K562 (cell line): ENCODE measurements at regions not wholly inside any gene's neighbourhood (a gene's known extent, or its start where the extent isn't known, plus 50 kb on each side); places are given as distances from the start of the nearest gene placed in this dataset.

Source experiments
- ATAC-seq: fragments of 200-7000 bp; cut with Tn5 transposase; 3 replicates; pipeline ENCODE4 v1.9.1; 2020; ENCODE audit warnings: moderate library complexity
- BruUV-seq: library from RNA; stranded (reverse); fragments of 400-500 nt; replicated peaks from 2 replicates; lab custom pipeline; 2021; lab: Mats Ljungman, UMichigan
- CTCF ChIA-PET: fragments of 300-600 bp; formaldehyde crosslinking; extraction: SDS; loops from one replicate; lab custom pipeline; 2021; ENCODE audit warnings: low intra/inter-chr PET ratio; lab: Yijun Ruan, JAX
- POLR2A ChIA-PET: fragments of 300-600, 350-650 bp; sonication (Branson Sonifier 250); formaldehyde crosslinking; extraction: SDS; loops from one replicate; lab custom pipeline; 2021; ENCODE audit warnings: antibody characterized with exemption, inconsistent platforms; lab: Yijun Ruan, JAX
- DNase-seq, 4 experiments: peaks; one replicate each; pipeline versions ENCODE4 v3.0.0 to v3.0.0-alpha.2; 2011 to 2018; ENCODE audit warnings: low spot score in 3 of 4, mixed read lengths in 3 of 4; ENCODE audit errors: extremely low read depth in 1 of 4
- FAIRE-seq: peaks from 2 replicates; lab custom pipeline; 2011; peaks lifted over from hg19 to GRCh38; lab: Jason Lieb, UNC
- H2AFZ ChIP-seq: 2 replicates; pipeline ENCODE4 v1.6.0; 2011; ENCODE audit warnings: low read depth, low read length, control low read depth, inconsistent platforms
- H3K27ac ChIP-seq: fragments of 200-600 bp; 3 replicates; pipeline ENCODE4 v1.8.0; 2011; ENCODE audit warnings: low read depth, mild to moderate bottlenecking, control low read depth, inconsistent platforms, low read length, moderate library complexity, mixed read lengths; ENCODE audit errors: extremely low read depth
- H3K27me3 ChIP-seq, 2 experiments: fragments of 300-600 bp in 1 of 2; 2 replicates in 1 of 2; 3 replicates in 1 of 2; pipeline versions ENCODE4 v1.6.0 to v1.8.0; 2011; ENCODE audit warnings: inconsistent platforms in 2 of 2, low read length in 2 of 2, mild to moderate bottlenecking in 1 of 2, mixed read lengths in 1 of 2, moderate library complexity in 1 of 2; ENCODE audit not compliant: control insufficient read depth in 2 of 2, insufficient read depth in 2 of 2
- H3K36me3 ChIP-seq: fragments of 300-600 bp; 3 replicates; pipeline ENCODE4 v1.8.0; 2011; ENCODE audit warnings: mild to moderate bottlenecking, low read length, inconsistent platforms; ENCODE audit not compliant: control insufficient read depth, insufficient read depth
- H3K4me1 ChIP-seq, 2 experiments: fragments of 200-600 bp in 1 of 2; replicated peaks in 1 of 2; 2 replicates in 1 of 2; 3 replicates in 1 of 2; pipeline versions ENCODE4 v1.5.1 to v1.8.0; 2011; ENCODE audit warnings: inconsistent platforms in 2 of 2, low read length in 2 of 2, mild to moderate bottlenecking in 1 of 2, mixed read lengths in 1 of 2, moderate library complexity in 1 of 2; ENCODE audit not compliant: control insufficient read depth in 2 of 2, insufficient read depth in 2 of 2
- H3K4me2 ChIP-seq: 2 replicates; pipeline ENCODE4 v1.6.1; 2011; ENCODE audit warnings: low read length, control low read depth, inconsistent platforms, mixed read lengths; ENCODE audit not compliant: insufficient read depth
- H3K4me3 ChIP-seq: fragments of 200-600 bp; sonication (generic), shearing (Covaris generic); 2 replicates; pipeline ENCODE4 v1.5.1; 2016; ENCODE audit warnings: control low read depth, inconsistent platforms
- H3K79me2 ChIP-seq: fragments of 200-600 bp; 3 replicates; pipeline ENCODE4 v1.8.0; 2011; ENCODE audit warnings: low read length, inconsistent platforms; ENCODE audit not compliant: control insufficient read depth, insufficient read depth
- H3K9ac ChIP-seq, 2 experiments: 2 replicates each; pipeline versions ENCODE4 v1.6.0 to v1.6.1; 2011; ENCODE audit warnings: low read depth in 2 of 2, low read length in 2 of 2, control low read depth in 1 of 2, inconsistent platforms in 1 of 2, mild to moderate bottlenecking in 1 of 2, mixed read lengths in 1 of 2; ENCODE audit not compliant: insufficient read depth in 1 of 2
- H3K9me1 ChIP-seq: one replicate; pipeline ENCODE4 v1.6.0; 2011; ENCODE audit warnings: inconsistent platforms, mild to moderate bottlenecking, low read length, moderate library complexity; ENCODE audit not compliant: control insufficient read depth, insufficient read depth
- H3K9me3 ChIP-seq: replicated peaks from 2 replicates; pipeline ENCODE4 v1.5.1; 2011; ENCODE audit warnings: low read depth, low read length, inconsistent platforms; ENCODE audit not compliant: control insufficient read depth, insufficient read depth
- H4K20me1 ChIP-seq: replicated peaks from 2 replicates; pipeline ENCODE4 v1.6.1; 2011; ENCODE audit warnings: low read length, inconsistent platforms, mixed read lengths; ENCODE audit not compliant: control insufficient read depth, insufficient read depth
- SNRNP70 ChIP-seq: fragments of 200-400 bp; formaldehyde crosslinking; optimal IDR thresholded peaks from 2 replicates; pipeline ENCODE3; 2017; ENCODE audit warnings: low read depth, low read length
- VEZF1 ChIP-seq: fragments of 200-800 bp; sonication (Bioruptor generic); IDR thresholded peaks from 2 replicates; pipeline ENCODE4 v1.6.1; 2017; ENCODE audit warnings: missing genetic modification characterization, missing compliant biosample characterization
- ZNF184 ChIP-seq: sonication (generic); formaldehyde crosslinking; IDR thresholded peaks from 2 replicates; pipeline ENCODE4 v1.5.0; 2020; ENCODE audit warnings: missing genetic modification reagents
- ZNF274 ChIP-seq: IDR thresholded peaks from 2 replicates; pipeline ENCODE4 v1.6.1; 2011; ENCODE audit warnings: low read depth, mild to moderate bottlenecking, low read length, moderate library complexity, borderline replicate concordance
- WGBS: fragments of 100-300 bp; shearing (Covaris generic); methylation state at CpG from one replicate; pipeline ENCODE4 v1.1.6; 2016; ENCODE audit warnings: low coverage, mixed read lengths; ENCODE audit not compliant: insufficient coverage; ENCODE audit errors: missing lambda C conversion rate; 5-methylcytosine and 5-hydroxymethylcytosine counted together
- in situ Hi-C: fragments of 300-500 bp; cut with MboI; formaldehyde crosslinking; loops from 4 replicates; pipeline ENCODE4 v1.15.0; 2018; ENCODE audit warnings: inconsistent platforms, mixed read lengths
- intact Hi-C: fragments of 100-400 bp; cut with micrococcal nuclease; formaldehyde crosslinking; loops from 2 replicates; pipeline ENCODE4 v1.14.2; 2022
- TF ChIP-seq, protein P1 (sequence below): fragments of 150-350 bp; conservative IDR thresholded peaks from 2 replicates; pipeline ENCODE4 v1.6.1; 2014; ENCODE audit warnings: low read length
- TF ChIP-seq, protein P2 (sequence below): IDR thresholded peaks from 2 replicates; pipeline ENCODE4 v1.6.1; 2011; ENCODE audit warnings: borderline replicate concordance, low read depth, mild to moderate bottlenecking, moderate library complexity, low read length; ENCODE audit not compliant: insufficient read depth, poor library complexity, severe bottlenecking

DNA sequence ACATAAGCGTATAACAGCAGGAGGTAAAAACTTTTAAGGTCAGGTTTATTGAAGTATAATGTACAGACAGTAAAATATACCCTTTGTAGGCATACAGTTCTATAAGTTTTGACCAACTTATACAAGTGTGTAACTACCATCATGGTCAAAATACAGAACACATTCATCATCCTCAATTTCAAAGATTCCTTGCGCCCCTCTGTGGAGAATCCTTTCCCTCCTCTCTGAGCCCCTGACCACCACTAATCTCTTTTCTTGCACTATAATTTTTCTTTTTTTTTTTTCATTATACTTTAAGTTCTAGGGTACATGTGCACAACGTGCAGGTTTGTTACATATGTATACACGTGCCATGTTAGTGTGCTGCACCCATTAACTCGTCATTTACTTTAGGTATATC is 58.1 kb upstream of the CTTNBP2 start (continued):
- TF ChIP-seq, protein P1, sequence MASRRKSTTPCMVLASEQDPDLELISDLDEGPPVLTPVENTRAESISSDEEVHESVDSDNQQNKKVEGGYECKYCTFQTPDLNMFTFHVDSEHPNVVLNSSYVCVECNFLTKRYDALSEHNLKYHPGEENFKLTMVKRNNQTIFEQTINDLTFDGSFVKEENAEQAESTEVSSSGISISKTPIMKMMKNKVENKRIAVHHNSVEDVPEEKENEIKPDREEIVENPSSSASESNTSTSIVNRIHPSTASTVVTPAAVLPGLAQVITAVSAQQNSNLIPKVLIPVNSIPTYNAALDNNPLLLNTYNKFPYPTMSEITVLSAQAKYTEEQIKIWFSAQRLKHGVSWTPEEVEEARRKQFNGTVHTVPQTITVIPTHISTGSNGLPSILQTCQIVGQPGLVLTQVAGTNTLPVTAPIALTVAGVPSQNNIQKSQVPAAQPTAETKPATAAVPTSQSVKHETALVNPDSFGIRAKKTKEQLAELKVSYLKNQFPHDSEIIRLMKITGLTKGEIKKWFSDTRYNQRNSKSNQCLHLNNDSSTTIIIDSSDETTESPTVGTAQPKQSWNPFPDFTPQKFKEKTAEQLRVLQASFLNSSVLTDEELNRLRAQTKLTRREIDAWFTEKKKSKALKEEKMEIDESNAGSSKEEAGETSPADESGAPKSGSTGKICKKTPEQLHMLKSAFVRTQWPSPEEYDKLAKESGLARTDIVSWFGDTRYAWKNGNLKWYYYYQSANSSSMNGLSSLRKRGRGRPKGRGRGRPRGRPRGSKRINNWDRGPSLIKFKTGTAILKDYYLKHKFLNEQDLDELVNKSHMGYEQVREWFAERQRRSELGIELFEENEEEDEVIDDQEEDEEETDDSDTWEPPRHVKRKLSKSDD: no peak
- no peak for TF ChIP-seq ZNF274
- TF ChIP-seq, all 486 proteins: peak for 3

GRCh38 chr7:117937049-117937752 is 64.0 kb upstream of the CTTNBP2 start:
- DNase-seq (no peak), FAIRE-seq (no peak), ATAC-seq (no peak)
- in situ Hi-C loops (no loop called here), intact Hi-C loops (no loop called here)
- no peak overlapping the region for H3K4me3 ChIP-seq
- no peak overlapping the region for H3K9ac ChIP-seq
- POLR2A ChIA-PET: no interaction called here
- no peaks in the 10 kb centered on the region for H3K36me3 ChIP-seq
- no peaks in the 10 kb centered on the region for H3K9me1 ChIP-seq
- H3K9me3 ChIP-seq: no peaks in the 10 kb centered on the region
- CTCF ChIA-PET: no interaction called here
- H2AFZ ChIP-seq: no peak overlapping the region
- H3K79me2 ChIP-seq: no peaks in the 10 kb centered on the region
- H3K4me2 ChIP-seq: no peak overlapping the region
- no peaks in the 10 kb centered on the region for H3K4me1 ChIP-seq
- H3K27me3 ChIP-seq: no peaks in the 10 kb centered on the region
- BruUV-seq: no TSS peak
- TF ChIP-seq VEZF1 (CRISPR knock-in tag): no peak
- TF ChIP-seq ZNF184: no peak
- TF ChIP-seq, protein P2, sequence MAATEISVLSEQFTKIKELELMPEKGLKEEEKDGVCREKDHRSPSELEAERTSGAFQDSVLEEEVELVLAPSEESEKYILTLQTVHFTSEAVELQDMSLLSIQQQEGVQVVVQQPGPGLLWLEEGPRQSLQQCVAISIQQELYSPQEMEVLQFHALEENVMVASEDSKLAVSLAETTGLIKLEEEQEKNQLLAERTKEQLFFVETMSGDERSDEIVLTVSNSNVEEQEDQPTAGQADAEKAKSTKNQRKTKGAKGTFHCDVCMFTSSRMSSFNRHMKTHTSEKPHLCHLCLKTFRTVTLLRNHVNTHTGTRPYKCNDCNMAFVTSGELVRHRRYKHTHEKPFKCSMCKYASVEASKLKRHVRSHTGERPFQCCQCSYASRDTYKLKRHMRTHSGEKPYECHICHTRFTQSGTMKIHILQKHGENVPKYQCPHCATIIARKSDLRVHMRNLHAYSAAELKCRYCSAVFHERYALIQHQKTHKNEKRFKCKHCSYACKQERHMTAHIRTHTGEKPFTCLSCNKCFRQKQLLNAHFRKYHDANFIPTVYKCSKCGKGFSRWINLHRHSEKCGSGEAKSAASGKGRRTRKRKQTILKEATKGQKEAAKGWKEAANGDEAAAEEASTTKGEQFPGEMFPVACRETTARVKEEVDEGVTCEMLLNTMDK: no peak
- no peak for TF ChIP-seq SNRNP70
- no peaks in the 10 kb centered on the region for H4K20me1 ChIP-seq
- no peak overlapping the region for H3K27ac ChIP-seq
- 1% methylated on average over 7 of the region's 7 CpGs for WGBS
